ENCODE measurements at regions not wholly inside any gene's neighbourhood (a gene's known extent, or its start where the extent isn't known, plus 50 kb on each side); places are given as distances from the start of the nearest gene placed in this dataset.

DNA sequence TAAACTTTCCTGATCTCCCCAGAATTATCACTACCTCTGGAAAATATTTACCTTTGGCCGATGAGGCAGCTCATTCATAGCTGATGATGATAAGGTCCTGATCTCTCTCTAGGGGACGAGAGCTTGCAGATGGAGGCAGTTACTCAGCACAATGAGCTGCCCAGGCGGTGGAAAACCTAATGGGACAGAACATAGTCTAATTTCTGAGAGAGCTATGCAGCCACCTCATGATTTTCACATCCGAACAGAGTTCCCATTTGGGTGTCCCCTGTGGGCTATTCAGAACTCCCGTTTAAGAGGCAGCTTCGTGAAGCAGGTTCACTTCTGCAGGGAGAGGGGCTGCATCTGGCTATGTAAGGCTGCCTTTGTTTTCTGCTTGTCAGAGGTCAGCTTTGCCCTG is 724.6 kb upstream of the TMEM132C start:
- no peak overlapping the region for H3K4me3 ChIP-seq (replicated peaks; ENCODE audit: insufficient read depth, low read length)

DNA sequence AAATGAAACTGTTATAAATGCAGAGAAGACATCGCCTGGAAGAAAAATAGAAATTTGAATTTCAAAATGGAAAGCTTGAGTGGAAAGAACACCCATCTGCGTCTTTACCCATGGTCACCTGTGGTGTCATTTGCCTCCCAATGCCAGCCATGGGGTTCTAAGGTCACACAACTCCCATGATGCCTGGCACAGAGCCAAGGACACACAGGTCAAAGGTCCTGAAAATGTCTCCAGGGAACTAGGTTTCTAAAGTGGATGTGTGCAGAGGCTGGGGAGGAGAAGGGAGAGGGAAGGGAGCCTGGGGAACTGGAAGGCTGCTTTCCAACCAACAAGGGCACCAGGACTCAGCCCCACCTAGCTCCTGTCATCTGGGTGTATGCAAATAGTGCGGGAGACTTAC is 724.0 kb upstream of the TMEM132C start:
- no peak overlapping the region for H3K4me3 ChIP-seq (replicated peaks; ENCODE audit: insufficient read depth, low read length)
- DNase-seq (ENCODE audit: low read depth in 1 of 2, low spot score in 1 of 2), result no peak
- no peaks in the 10 kb centered on the region for H3K27me3 ChIP-seq (ENCODE audit: insufficient read depth, poor library complexity, severe bottlenecking)
- no peak overlapping the region for H3K27ac ChIP-seq (replicated peaks)
- TF ChIP-seq SPI1 (IDR thresholded peaks at IDR 0.05; ENCODE audit: borderline replicate concordance, low read depth), result no peak
- TF ChIP-seq, protein P1, sequence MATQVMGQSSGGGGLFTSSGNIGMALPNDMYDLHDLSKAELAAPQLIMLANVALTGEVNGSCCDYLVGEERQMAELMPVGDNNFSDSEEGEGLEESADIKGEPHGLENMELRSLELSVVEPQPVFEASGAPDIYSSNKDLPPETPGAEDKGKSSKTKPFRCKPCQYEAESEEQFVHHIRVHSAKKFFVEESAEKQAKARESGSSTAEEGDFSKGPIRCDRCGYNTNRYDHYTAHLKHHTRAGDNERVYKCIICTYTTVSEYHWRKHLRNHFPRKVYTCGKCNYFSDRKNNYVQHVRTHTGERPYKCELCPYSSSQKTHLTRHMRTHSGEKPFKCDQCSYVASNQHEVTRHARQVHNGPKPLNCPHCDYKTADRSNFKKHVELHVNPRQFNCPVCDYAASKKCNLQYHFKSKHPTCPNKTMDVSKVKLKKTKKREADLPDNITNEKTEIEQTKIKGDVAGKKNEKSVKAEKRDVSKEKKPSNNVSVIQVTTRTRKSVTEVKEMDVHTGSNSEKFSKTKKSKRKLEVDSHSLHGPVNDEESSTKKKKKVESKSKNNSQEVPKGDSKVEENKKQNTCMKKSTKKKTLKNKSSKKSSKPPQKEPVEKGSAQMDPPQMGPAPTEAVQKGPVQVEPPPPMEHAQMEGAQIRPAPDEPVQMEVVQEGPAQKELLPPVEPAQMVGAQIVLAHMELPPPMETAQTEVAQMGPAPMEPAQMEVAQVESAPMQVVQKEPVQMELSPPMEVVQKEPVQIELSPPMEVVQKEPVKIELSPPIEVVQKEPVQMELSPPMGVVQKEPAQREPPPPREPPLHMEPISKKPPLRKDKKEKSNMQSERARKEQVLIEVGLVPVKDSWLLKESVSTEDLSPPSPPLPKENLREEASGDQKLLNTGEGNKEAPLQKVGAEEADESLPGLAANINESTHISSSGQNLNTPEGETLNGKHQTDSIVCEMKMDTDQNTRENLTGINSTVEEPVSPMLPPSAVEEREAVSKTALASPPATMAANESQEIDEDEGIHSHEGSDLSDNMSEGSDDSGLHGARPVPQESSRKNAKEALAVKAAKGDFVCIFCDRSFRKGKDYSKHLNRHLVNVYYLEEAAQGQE (IDR thresholded peaks at IDR 0.05; ENCODE audit: insufficient replicate concordance, low read depth), result no peak
- TF ChIP-seq, protein P2, sequence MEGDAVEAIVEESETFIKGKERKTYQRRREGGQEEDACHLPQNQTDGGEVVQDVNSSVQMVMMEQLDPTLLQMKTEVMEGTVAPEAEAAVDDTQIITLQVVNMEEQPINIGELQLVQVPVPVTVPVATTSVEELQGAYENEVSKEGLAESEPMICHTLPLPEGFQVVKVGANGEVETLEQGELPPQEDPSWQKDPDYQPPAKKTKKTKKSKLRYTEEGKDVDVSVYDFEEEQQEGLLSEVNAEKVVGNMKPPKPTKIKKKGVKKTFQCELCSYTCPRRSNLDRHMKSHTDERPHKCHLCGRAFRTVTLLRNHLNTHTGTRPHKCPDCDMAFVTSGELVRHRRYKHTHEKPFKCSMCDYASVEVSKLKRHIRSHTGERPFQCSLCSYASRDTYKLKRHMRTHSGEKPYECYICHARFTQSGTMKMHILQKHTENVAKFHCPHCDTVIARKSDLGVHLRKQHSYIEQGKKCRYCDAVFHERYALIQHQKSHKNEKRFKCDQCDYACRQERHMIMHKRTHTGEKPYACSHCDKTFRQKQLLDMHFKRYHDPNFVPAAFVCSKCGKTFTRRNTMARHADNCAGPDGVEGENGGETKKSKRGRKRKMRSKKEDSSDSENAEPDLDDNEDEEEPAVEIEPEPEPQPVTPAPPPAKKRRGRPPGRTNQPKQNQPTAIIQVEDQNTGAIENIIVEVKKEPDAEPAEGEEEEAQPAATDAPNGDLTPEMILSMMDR (IDR thresholded peaks at IDR 0.05; ENCODE audit: insufficient read depth, low read length), result no peak

More for the DNA sequence above, 724.6 kb upstream of the TMEM132C start:
- TF ChIP-seq SPI1 (IDR thresholded peaks at IDR 0.05; ENCODE audit: borderline replicate concordance, low read depth) (no peak), GABPA (IDR thresholded peaks at IDR 0.05; ENCODE audit: low read depth) (no peak), POLR2AphosphoS5 (IDR thresholded peaks at IDR 0.05; ENCODE audit: low read depth) (no peak)
- TF ChIP-seq, protein P2 (IDR thresholded peaks at IDR 0.05; ENCODE audit: insufficient read depth, low read length), result no peak
- TF ChIP-seq, protein P1 (IDR thresholded peaks at IDR 0.05; ENCODE audit: insufficient replicate concordance, low read depth), result no peak
- DNase-seq (ENCODE audit: low read depth in 1 of 2, low spot score in 1 of 2), result no peak
- Histone ChIP-seq H3K27me3 (ENCODE audit: insufficient read depth, poor library complexity, severe bottlenecking) (no peaks in the 10 kb centered on the region), H3K27ac (replicated peaks) (no peak overlapping the region)

DNA sequence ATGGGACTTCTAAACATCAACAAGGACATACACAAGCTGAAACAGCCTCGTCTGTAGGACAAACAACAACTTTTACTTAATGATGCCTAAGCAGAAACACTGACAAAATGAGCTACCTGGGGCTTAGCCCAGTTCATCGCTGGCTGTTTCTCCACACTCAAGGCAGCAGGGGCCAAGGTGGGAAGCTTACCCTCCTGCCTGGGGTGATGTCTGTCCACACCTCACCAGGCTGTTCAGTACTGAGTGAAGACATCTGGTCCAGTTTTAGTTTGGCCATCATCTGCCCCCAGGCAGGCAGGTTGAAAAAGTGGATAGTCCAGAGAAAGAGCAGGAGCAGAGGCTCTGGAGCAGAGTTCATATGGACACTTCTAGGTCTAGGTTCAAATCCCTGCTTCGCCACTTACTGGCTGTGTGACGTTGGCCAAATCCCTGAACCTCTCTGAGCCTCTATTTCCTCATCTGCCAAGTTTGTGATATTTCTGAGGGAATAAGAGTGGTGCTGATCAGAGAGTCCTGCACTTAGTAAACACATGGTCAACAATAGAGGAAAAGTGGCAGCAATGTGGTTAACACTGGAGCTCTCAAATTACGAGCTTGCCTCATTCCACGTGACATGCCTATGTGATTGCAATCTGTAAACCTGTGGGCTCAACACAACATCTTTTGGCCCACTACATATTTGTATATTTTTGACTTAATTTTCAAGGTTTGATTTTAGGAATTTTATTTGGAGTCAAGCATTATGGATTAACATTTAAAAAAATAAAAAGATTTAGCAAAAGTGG is 720.1 kb upstream of the TMEM132C start:
- TF ChIP-seq POLR2AphosphoS5 (IDR thresholded peaks at IDR 0.05; ENCODE audit: low read depth) (no peak), SPI1 (IDR thresholded peaks at IDR 0.05; ENCODE audit: borderline replicate concordance, low read depth) (no peak), GABPA (IDR thresholded peaks at IDR 0.05; ENCODE audit: low read depth) (no peak)
- TF ChIP-seq, protein P1 (IDR thresholded peaks at IDR 0.05; ENCODE audit: insufficient replicate concordance, low read depth), result no peak
- TF ChIP-seq, protein P2 (IDR thresholded peaks at IDR 0.05; ENCODE audit: insufficient read depth, low read length), result no peak
- Histone ChIP-seq H3K4me3 (replicated peaks; ENCODE audit: insufficient read depth, low read length) (no peak overlapping the region), H3K27ac (replicated peaks) (no peak overlapping the region), H3K27me3 (ENCODE audit: insufficient read depth, poor library complexity, severe bottlenecking) (no peaks in the 10 kb centered on the region)
- no peak for DNase-seq (ENCODE audit: low read depth in 1 of 2, low spot score in 1 of 2)

Data from HL-60 (cell line).